HG03565 (cell line): ENCODE measurements at regions not wholly inside any gene's neighbourhood (a gene's known extent, or its start where the extent isn't known, plus 50 kb on each side); places are given as distances from the start of the nearest gene placed in this dataset.

Experiments
- ATAC-seq: cut with Tn5 transposase; IDR thresholded peaks from one replicate; pipeline ENCODE4 v1.9.1; 2021; ENCODE audit warnings: mild to moderate bottlenecking, moderate library complexity; ENCODE audit not compliant: unreplicated experiment

GRCh38 chr3:43783987-43784639 is 93.4 kb downstream of the ABHD5 start:
- no peak for ATAC-seq

DNA sequence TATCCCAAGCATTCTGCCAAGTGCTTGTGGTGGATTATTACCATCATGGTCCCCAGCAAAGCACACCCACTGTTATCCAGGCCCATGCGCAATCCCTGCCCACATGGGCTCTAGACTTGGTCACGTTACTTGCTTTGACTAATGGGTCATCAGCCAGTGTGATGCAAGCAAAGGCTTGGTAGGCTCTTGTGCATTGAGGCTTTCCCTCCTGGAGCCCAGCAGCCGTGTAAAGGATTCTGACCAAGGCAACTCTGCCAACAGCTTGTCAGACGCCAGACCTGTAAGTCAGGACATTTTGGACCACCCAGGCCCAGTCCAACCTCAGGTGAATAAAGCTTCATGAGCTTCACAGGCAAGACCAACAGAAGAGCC is 93.9 kb downstream of the ABHD5 start:
- no peak for ATAC-seq

DNA sequence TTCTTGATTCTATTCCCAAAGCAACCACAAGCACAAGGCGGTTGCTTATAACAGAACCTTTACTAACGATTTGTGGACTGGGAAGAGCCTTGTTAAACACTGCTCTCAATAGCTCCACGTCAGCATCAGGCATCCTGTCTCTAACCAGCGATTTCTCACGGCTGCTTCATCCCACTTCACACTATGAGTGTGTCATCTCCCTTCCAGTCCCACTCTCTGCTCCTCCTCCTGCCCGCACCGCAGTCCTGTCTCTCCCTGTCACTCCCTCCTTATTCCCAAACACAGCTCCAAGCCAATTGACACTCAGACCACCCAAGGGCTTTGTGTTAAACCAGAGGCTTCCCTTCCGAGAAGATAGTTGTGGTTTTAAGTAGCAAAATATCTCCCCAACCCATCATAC is 94.8 kb downstream of the ABHD5 start:
- no peak for ATAC-seq

DNA sequence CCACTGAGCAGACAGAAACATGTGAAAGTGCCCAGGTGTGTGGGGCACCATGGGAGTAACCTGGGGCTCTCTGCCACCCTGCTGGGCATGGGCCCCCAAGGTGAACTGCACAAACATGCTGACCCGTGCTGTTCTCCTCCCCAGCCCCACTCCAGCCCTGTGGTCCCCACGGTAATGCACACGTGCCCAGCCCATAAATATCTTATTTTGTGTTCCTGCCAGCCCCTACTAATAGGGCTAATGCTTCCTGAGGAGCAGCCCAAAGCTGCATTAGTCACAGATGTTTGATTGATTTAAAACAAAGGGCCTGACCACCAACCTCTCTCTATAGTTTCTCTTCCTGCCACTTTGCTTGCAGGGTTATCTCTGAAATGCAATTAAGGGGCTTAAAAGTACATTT is 95.4 kb downstream of the ABHD5 start:
- ATAC-seq = no peak

DNA sequence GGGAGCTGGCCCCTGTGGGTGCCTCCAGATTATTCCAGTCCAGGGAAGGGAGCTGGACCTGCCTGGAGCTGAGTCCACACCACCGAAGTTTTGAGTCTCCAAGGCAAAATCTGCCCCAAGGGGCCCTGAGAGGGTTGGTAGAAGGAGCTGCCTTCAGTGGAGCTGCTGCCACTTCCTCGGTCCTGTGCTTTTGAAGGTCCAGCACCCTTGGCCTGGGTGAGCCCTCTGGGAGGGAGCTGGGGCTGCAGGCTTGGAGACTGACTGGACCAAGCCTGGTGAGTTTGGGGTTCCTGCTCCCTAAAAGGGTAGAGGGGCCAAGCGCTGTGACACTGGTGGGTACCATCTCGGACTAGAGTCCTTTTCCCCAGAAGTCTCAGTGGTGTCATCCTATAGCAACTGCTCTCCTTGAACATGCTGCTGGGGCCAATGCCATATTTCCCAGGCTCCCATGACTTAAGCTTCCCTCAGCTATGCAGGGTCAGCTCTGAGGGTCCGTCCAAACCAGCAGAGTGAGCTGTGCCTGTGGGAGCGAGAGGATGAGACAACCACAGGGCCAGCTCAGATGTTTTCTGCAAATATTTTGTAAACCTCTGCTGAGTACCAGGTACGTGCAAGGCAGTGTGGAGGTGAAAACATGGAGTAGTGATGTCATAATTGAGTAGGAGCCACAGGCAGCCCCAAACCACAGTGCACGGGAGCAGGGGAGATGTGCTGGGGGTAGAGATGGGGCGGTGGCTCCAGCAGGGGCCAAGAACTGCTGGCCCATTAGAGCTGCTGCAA is 96.0 kb downstream of the ABHD5 start:
- ATAC-seq = no peak

- ATAC-seq = no peak
These were observed 96.6 kb downstream of the ABHD5 start for GRCh38 chr3:43787330-43787729.

- ATAC-seq = no peak
These were observed 98.3 kb downstream of the ABHD5 start for GRCh38 chr3:43789028-43789427.

GRCh38 chr3:43790060-43790459 is 99.3 kb downstream of the ABHD5 start:
- ATAC-seq = no peak

GRCh38 chr3:43790476-43790875 is 99.7 kb downstream of the ABHD5 start:
- ATAC-seq = no peak

- ATAC-seq = no peak
These were observed 100.5 kb downstream of the ABHD5 start for GRCh38 chr3:43791246-43791645.

DNA sequence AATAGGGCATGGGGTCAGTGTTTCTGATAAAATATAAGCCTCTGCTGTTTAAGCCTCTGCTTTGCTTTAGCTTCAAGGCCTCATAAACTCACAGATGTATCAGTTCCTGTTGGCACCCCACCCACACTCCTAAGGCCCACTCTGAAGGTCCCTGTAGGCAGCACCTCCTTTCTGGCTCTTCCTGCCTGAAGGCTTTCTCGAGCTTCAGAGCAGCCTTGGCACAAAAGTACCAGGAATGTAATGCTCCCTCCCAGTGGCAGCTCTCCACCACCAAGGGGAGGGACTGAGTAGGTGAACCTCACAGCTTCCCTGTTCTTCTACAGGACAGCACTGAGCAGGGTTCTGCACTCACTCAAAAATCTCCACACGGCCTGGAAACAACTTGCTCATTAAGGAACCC is 102.2 kb downstream of the ABHD5 start:
- no peak for ATAC-seq

GRCh38 chr3:43793648-43794372 is 103.1 kb downstream of the ABHD5 start:
- ATAC-seq = no peak

DNA sequence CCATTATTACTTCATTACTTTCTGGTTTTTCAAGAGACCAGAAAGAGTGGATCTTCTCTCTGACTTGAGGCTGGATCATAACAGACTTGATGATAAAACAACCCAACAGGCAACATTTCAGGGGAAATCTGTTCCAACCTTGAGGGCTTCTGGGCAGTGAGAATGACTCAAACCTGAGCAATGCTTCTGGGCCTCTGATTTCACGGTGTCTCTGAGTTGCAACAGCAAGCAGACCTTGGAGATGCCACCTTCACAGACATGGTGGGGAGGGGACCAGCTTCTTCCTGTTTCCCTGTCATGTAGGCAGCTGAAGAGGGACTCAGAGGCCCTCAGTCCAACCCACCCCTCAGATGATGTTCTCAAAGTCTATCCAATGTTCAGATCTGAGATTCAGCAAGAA is 104.0 kb downstream of the ABHD5 start:
- ATAC-seq = no peak

GRCh38 chr3:43795491-43795890 is 104.8 kb downstream of the ABHD5 start:
- no peak for ATAC-seq

DNA sequence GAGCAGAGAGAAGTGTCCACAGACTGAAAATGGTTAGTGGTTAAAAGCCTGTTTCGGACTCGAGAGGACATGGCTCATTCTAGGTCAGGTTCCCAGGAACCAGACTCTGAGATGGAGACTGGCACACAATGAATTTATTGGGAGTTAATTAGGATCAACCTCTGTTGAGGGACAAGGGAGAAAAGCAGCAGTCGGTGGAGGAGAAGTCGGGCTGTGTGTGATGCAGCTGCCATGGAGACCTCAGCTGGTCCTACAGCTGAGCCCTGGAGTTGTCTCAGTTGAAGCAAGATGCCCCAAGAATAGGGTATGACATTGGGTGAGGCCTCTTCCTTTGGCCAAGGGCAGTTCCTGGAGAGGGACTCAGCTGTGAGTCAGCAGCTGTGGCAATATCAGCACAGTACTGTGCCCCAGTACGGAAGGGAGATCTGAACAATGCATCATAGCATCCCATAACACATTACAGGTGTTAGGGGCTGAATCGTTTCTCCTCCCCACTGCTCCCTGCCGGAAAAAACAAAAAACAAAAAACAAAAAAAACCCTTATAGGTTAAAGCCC is 105.4 kb downstream of the ABHD5 start:
- ATAC-seq = no peak

DNA sequence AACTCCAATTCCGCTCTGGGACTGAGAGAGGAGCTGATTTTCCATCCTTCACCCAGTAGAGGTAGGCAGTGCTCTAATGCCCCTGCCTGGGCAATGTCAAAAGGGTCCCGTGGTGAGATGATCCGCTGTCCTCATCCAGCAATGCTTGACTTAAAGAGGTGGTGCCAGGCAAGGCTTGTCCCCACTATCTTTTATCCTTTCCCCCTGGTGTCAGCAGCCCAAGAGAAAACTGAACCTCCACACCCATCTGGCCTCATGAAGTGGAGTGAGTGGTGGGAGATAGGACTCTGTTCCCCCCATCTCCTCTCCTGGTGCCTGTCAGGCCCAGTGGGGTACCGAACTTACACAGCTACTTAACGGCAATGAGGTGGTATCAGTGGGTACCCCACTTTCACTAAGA is 107.1 kb downstream of the ABHD5 start:
- no peak for ATAC-seq

GRCh38 chr3:43810797-43811196 is 120.1 kb downstream of the ABHD5 start:
- ATAC-seq = no peak

GRCh38 chr3:43814461-43814860 is 123.7 kb downstream of the ABHD5 start:
- ATAC-seq = no peak

GRCh38 chr3:43816372-43816771 is 125.6 kb downstream of the ABHD5 start:
- ATAC-seq = no peak

DNA sequence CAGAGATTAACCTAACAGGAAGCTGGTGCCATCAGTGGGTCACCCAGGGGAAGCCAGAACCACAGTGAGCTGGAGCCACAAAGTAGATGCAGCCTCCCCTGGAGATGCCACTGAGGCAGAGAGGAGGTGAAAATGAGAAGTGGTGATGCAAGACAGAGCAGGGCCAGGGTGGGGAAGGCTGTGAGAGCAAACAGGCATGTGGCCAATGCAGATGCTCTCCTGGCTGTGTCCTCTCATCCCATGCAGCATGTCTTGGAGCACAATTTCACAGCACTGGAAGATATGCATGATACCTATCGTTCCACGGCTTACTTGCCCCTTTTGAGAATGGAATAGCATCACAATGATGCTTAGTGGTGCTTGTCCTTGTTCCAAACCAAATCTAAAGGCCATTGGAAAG is 126.3 kb downstream of the ABHD5 start:
- ATAC-seq = no peak

DNA sequence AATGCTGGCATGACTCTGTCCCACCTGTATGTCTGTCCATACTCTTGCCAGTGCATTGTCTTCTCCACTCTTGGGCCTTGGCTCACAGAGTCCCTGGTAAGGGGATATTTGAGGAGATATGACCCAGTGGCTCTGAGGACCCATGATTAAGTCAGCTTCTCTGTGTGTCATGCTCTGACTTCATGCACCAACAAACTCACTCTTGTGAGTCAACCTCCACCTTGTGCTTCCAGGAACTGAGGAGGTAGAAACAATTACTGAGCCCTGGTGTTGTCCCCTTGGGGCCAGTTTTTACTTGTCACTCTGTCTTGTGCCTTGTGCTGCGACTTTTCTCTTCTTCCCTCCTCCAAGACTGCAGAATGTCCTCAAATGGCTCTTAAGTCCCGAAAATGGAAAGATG is 127.1 kb downstream of the ABHD5 start:
- ATAC-seq = no peak

DNA sequence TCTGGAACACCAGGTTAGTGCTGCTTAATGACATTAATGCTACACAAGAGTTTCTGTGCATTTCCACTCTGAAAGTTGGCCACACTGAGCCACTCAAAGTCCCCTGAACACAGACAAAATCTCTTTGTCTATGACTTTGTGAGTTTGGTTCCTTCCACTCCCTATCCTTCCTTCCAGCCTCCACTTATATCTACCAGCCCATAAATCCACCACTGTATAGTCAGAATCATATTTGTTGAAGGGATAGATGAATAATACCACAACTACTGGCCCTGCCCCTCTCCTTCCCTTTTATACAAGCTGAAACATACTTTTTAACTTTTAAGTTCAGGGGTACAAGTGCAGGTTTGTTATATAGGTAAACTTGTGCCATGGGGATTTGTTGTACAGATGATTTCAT is 127.5 kb downstream of the ABHD5 start:
- ATAC-seq = no peak
